HepG2 (cell line): ENCODE measurements at regions not wholly inside any gene's neighbourhood (a gene's known extent, or its start where the extent isn't known, plus 50 kb on each side); places are given as distances from the start of the nearest gene placed in this dataset.

Source experiments
- JUND ChIP-seq: sonication (generic); formaldehyde crosslinking; IDR thresholded peaks from 2 replicates; pipeline ENCODE4 v1.8.0; 2022; ENCODE audit warnings: mild to moderate bottlenecking, missing genetic modification reagents
- MYC ChIP-seq: sonication (generic); formaldehyde crosslinking; IDR thresholded peaks from 2 replicates; pipeline ENCODE4 v1.9.0; 2021; ENCODE audit warnings: missing genetic modification reagents, borderline replicate concordance
- SUZ12 ChIP-seq: fragments of 150-350 bp; IDR thresholded peaks from 2 replicates; pipeline ENCODE4 v1.6.1; 2014; ENCODE audit warnings: low read depth, low read length
- TAF1 ChIP-seq: sonication (generic); formaldehyde crosslinking; IDR thresholded peaks from 2 replicates; pipeline ENCODE4 v1.4.0; 2020; ENCODE audit warnings: missing genetic modification reagents
- U2AF2 ChIP-seq: fragments of 200-400 bp; formaldehyde crosslinking; IDR thresholded peaks from 2 replicates; pipeline ENCODE4 v1.6.1; 2017; ENCODE audit warnings: low read depth, mild to moderate bottlenecking, low read length
- ZNF563 ChIP-seq: sonication (generic); formaldehyde crosslinking; IDR thresholded peaks from 2 replicates; pipeline ENCODE4 v1.8.0; 2022; ENCODE audit warnings: mild to moderate bottlenecking, moderate library complexity, missing genetic modification reagents
- ZNF773 ChIP-seq: sonication (generic); formaldehyde crosslinking; IDR thresholded peaks from 2 replicates; pipeline ENCODE4 v1.4.0; 2020; ENCODE audit warnings: missing genetic modification reagents, borderline replicate concordance
- TF ChIP-seq, protein P1 (sequence below): sonication (generic); formaldehyde crosslinking; IDR thresholded peaks from 2 replicates; pipeline ENCODE4 v1.5.0; 2020; ENCODE audit warnings: mild to moderate bottlenecking, missing genetic modification reagents, moderate library complexity
- TF ChIP-seq, protein P2 (sequence below), 2 experiments: sonication (generic) in 1 of 2; formaldehyde crosslinking in 1 of 2; IDR thresholded peaks; 2 replicates each; pipeline versions ENCODE4 v1.4.0 to v1.6.1; 2016 to 2020; ENCODE audit warnings: borderline replicate concordance in 1 of 2, low read depth in 1 of 2, mild to moderate bottlenecking in 1 of 2, missing genetic modification reagents in 1 of 2

DNA sequence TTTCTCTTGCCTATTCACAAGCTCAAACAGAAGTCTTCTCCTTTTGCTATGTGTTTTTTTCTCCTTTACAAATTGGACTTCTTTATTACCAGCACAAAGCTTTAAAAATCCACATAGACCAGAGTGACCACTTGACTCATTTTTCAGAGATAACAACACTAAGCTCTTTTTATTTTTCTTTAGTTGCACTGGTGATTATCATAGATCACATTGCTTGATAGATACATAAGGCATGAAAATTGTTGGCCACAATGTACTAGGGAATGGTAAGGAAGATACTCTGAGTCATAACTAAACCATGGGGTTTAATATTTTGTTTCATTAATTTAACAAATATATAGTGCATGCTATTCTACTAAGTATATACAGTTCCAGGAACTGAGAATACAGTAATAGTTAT, 159.0 kb downstream of the GASK1B start:
- no peak for TF ChIP-seq ZNF563
- TF ChIP-seq MYC (CRISPR knock-in tag) = no peak
- no peak for TF ChIP-seq SUZ12
- TF ChIP-seq, protein P1, sequence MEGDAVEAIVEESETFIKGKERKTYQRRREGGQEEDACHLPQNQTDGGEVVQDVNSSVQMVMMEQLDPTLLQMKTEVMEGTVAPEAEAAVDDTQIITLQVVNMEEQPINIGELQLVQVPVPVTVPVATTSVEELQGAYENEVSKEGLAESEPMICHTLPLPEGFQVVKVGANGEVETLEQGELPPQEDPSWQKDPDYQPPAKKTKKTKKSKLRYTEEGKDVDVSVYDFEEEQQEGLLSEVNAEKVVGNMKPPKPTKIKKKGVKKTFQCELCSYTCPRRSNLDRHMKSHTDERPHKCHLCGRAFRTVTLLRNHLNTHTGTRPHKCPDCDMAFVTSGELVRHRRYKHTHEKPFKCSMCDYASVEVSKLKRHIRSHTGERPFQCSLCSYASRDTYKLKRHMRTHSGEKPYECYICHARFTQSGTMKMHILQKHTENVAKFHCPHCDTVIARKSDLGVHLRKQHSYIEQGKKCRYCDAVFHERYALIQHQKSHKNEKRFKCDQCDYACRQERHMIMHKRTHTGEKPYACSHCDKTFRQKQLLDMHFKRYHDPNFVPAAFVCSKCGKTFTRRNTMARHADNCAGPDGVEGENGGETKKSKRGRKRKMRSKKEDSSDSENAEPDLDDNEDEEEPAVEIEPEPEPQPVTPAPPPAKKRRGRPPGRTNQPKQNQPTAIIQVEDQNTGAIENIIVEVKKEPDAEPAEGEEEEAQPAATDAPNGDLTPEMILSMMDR (CRISPR knock-in tag) = no peak
- TF ChIP-seq JUND (CRISPR knock-in tag) = no peak
- TF ChIP-seq, protein P2, sequence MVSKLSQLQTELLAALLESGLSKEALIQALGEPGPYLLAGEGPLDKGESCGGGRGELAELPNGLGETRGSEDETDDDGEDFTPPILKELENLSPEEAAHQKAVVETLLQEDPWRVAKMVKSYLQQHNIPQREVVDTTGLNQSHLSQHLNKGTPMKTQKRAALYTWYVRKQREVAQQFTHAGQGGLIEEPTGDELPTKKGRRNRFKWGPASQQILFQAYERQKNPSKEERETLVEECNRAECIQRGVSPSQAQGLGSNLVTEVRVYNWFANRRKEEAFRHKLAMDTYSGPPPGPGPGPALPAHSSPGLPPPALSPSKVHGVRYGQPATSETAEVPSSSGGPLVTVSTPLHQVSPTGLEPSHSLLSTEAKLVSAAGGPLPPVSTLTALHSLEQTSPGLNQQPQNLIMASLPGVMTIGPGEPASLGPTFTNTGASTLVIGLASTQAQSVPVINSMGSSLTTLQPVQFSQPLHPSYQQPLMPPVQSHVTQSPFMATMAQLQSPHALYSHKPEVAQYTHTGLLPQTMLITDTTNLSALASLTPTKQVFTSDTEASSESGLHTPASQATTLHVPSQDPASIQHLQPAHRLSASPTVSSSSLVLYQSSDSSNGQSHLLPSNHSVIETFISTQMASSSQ (IDR thresholded peaks at IDR 0.05; ENCODE audit: low read depth) = no peak
- TF ChIP-seq, protein P2 (CRISPR knock-in tag; IDR thresholded peaks at IDR 0.05; ENCODE audit: borderline replicate concordance) = no peak
- TF ChIP-seq ZNF773 (CRISPR knock-in tag) = no peak
- no peak for TF ChIP-seq U2AF2
- no peak for TF ChIP-seq TAF1 (CRISPR knock-in tag)
